HG03354 (cell line): ENCODE measurements at regions not wholly inside any gene's neighbourhood (a gene's known extent, or its start where the extent isn't known, plus 50 kb on each side); places are given as distances from the start of the nearest gene placed in this dataset.

Experiments used
- ATAC-seq: cut with Tn5 transposase; IDR thresholded peaks from one replicate; pipeline ENCODE4 v1.9.1; 2021; ENCODE audit warnings: mild to moderate bottlenecking; ENCODE audit not compliant: unreplicated experiment, poor library complexity, severe bottlenecking

- ATAC-seq, result no peak
Measured at GRCh38 chr3:194215392-194215791, 79.4 kb downstream of the HES1 start.

- ATAC-seq, result no peak
Measured at GRCh38 chr3:194218646-194219453, 82.9 kb downstream of the HES1 start.

- ATAC-seq, result no peak
Measured at GRCh38 chr3:194219826-194220410, 84.0 kb downstream of the HES1 start.

GRCh38 chr3:194220901-194221326, 85.0 kb downstream of the HES1 start:
- no peak for ATAC-seq

- no peak for ATAC-seq
Measured at GRCh38 chr3:194221336-194221735, 85.4 kb downstream of the HES1 start.

- no peak for ATAC-seq
Measured at GRCh38 chr3:194223951-194224350, 88.0 kb downstream of the HES1 start.

GRCh38 chr3:194224471-194225417, 88.8 kb downstream of the HES1 start:
- ATAC-seq, result no peak

GRCh38 chr3:194225418-194225812, 89.5 kb downstream of the HES1 start:
- no peak for ATAC-seq

- ATAC-seq, result no peak
Measured at GRCh38 chr3:194225988-194226663, 90.2 kb downstream of the HES1 start.

- no peak for ATAC-seq
Measured at GRCh38 chr3:194231929-194232832, 96.2 kb downstream of the HES1 start.

GRCh38 chr3:194233150-194233549, 97.2 kb downstream of the HES1 start:
- no peak for ATAC-seq

GRCh38 chr3:194235160-194235559, 99.2 kb downstream of the HES1 start:
- no peak for ATAC-seq

- ATAC-seq, result no peak
Measured at GRCh38 chr3:194237110-194237509, 101.2 kb downstream of the HES1 start.

- ATAC-seq, result no peak
Measured at GRCh38 chr3:194240766-194241165, 104.8 kb downstream of the HES1 start.

- ATAC-seq, result no peak
Measured at GRCh38 chr3:194243172-194243837, 107.4 kb downstream of the HES1 start.

- ATAC-seq, result no peak
Measured at GRCh38 chr3:194244167-194244566, 107.0 kb downstream of the CPN2 start.

- no peak for ATAC-seq
Measured at GRCh38 chr3:194245474-194245873, 105.7 kb downstream of the CPN2 start.

- ATAC-seq, result no peak
Measured at GRCh38 chr3:194245975-194246561, 105.1 kb downstream of the CPN2 start.
